ENCODE measurements at regions not wholly inside any gene's neighbourhood (a gene's known extent, or its start where the extent isn't known, plus 50 kb on each side); places are given as distances from the start of the nearest gene placed in this dataset.

DNA sequence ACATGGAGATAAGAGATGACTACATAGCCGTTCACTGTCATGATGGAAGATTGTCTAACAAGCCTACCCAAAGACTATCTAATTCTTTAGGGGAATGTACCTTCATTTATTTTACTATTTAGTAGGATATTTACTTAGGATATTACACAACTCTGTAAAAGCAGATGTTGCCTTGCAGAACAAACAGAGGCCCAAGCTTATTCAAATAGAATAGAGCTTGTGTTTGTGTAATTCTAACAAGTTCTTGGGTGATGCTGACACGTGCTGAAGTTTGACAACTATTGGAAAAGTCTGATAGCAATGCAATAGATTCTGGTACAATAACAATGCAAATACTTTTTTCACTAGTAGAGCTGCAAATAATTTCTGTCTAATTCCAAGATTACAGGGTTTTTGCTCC, 447.6 kb downstream of the TOX3 start:
- DNase-seq, result no peak
- TF ChIP-seq CTCF (IDR thresholded peaks at IDR 0.05; ENCODE audit: unreplicated experiment), result no peak
- peaks cover 2% of the 10 kb centered on the region for H3K9me3 Mint-ChIP-seq (ENCODE audit: low read depth, unreplicated experiment)
- CTCF ChIA-PET, result interaction anchor here (0.9 kb wide), 1 partner anchor 763 kb away, joined by 3 read pairs; no protein-coding TSS in a partner anchor
- intact Hi-C loops (cut with micrococcal nuclease; ENCODE audit: unreplicated experiment), result no loop called here
- no peak overlapping the region for H3K27ac Mint-ChIP-seq (ENCODE audit: unreplicated experiment)
- no peak overlapping the region for H3K4me3 Mint-ChIP-seq (ENCODE audit: low read depth, unreplicated experiment)
- no peaks in the 10 kb centered on the region for H3K27me3 Mint-ChIP-seq (ENCODE audit: unreplicated experiment)
- H3K4me1 Mint-ChIP-seq (ENCODE audit: low read depth, unreplicated experiment), result peaks cover 9% of the 10 kb centered on the region
- BruUV-seq (replicated peaks), result no TSS peak
- no peaks in the 10 kb centered on the region for H3K36me3 Mint-ChIP-seq (ENCODE audit: insufficient read depth, unreplicated experiment)

- peaks cover 9% of the 10 kb centered on the region for H3K4me1 Mint-ChIP-seq (ENCODE audit: low read depth, unreplicated experiment)
- intact Hi-C loops (cut with micrococcal nuclease; ENCODE audit: unreplicated experiment), result no loop called here
- no peak for DNase-seq
- CTCF ChIA-PET, result interaction anchor here (0.7 to 0.8 kb wide), 2 partner anchors 50 to 795 kb away, joined by 3 to 4 read pairs; no protein-coding TSS in a partner anchor
- no peaks in the 10 kb centered on the region for H3K27me3 Mint-ChIP-seq (ENCODE audit: unreplicated experiment)
- no TSS peak for BruUV-seq (replicated peaks)
- no peak for TF ChIP-seq CTCF (IDR thresholded peaks at IDR 0.05; ENCODE audit: unreplicated experiment)
- H3K4me3 Mint-ChIP-seq (ENCODE audit: low read depth, unreplicated experiment), result no peak overlapping the region
- H3K9me3 Mint-ChIP-seq (ENCODE audit: low read depth, unreplicated experiment), result no peaks in the 10 kb centered on the region
- H3K27ac Mint-ChIP-seq (ENCODE audit: unreplicated experiment), result no peak overlapping the region
- H3K36me3 Mint-ChIP-seq (ENCODE audit: insufficient read depth, unreplicated experiment), result no peaks in the 10 kb centered on the region
These were observed 451.5 kb downstream of the TOX3 start for GRCh38 chr16:52095471-52095870.

- CTCF ChIA-PET, result no interaction called here
- TF ChIP-seq CTCF (IDR thresholded peaks at IDR 0.05; ENCODE audit: unreplicated experiment), result no peak
- no peak for DNase-seq
- no TSS peak for BruUV-seq (replicated peaks)
- Mint-ChIP-seq H3K4me3 (ENCODE audit: low read depth, unreplicated experiment) (no peak overlapping the region), H3K36me3 (ENCODE audit: insufficient read depth, unreplicated experiment) (no peaks in the 10 kb centered on the region), H3K4me1 (ENCODE audit: low read depth, unreplicated experiment) (peaks cover 9% of the 10 kb centered on the region), H3K9me3 (ENCODE audit: low read depth, unreplicated experiment) (no peaks in the 10 kb centered on the region), H3K27me3 (ENCODE audit: unreplicated experiment) (no peaks in the 10 kb centered on the region), H3K27ac (ENCODE audit: unreplicated experiment) (no peak overlapping the region)
- intact Hi-C loops (cut with micrococcal nuclease; ENCODE audit: unreplicated experiment), result no loop called here
These were observed 454.8 kb downstream of the TOX3 start for GRCh38 chr16:52092126-52092525.

GRCh38 chr16:52090080-52090479, 456.9 kb downstream of the TOX3 start:
- Mint-ChIP-seq H3K4me3 (ENCODE audit: low read depth, unreplicated experiment) (no peak overlapping the region), H3K27me3 (ENCODE audit: unreplicated experiment) (no peaks in the 10 kb centered on the region), H3K9me3 (ENCODE audit: low read depth, unreplicated experiment) (no peaks in the 10 kb centered on the region), H3K27ac (ENCODE audit: unreplicated experiment) (no peak overlapping the region), H3K36me3 (ENCODE audit: insufficient read depth, unreplicated experiment) (no peaks in the 10 kb centered on the region), H3K4me1 (ENCODE audit: low read depth, unreplicated experiment) (peaks cover under 1% of the 10 kb centered on the region)
- CTCF ChIA-PET, result no interaction called here
- TF ChIP-seq CTCF (IDR thresholded peaks at IDR 0.05; ENCODE audit: unreplicated experiment), result no peak
- no TSS peak for BruUV-seq (replicated peaks)
- intact Hi-C loops (cut with micrococcal nuclease; ENCODE audit: unreplicated experiment), result no loop called here
- DNase-seq, result no peak

Data from Calu3 (cell line).